GM18861 (cell line): ENCODE measurements at regions not wholly inside any gene's neighbourhood (a gene's known extent, or its start where the extent isn't known, plus 50 kb on each side); places are given as distances from the start of the nearest gene placed in this dataset.

Source experiments
- ATAC-seq: cut with Tn5 transposase; IDR thresholded peaks from one replicate; pipeline ENCODE4 v1.9.1; 2021; ENCODE audit not compliant: unreplicated experiment

GRCh38 chr18:10374195-10374594 lies 80.2 kb upstream of the APCDD1 start:
- ATAC-seq, result no peak

GRCh38 chr18:10374636-10375293 lies 79.7 kb upstream of the APCDD1 start:
- no peak for ATAC-seq

GRCh38 chr18:10376731-10377130 lies 77.7 kb upstream of the APCDD1 start:
- ATAC-seq, result no peak

- no peak for ATAC-seq
Observed at GRCh38 chr18:10377956-10378355, 76.5 kb upstream of the APCDD1 start.

- no peak for ATAC-seq
Observed at GRCh38 chr18:10378688-10379420, 75.6 kb upstream of the APCDD1 start.

- ATAC-seq, result no peak
Observed at GRCh38 chr18:10379522-10379921, 74.9 kb upstream of the APCDD1 start.

GRCh38 chr18:10381516-10381915 lies 72.9 kb upstream of the APCDD1 start:
- ATAC-seq, result no peak

GRCh38 chr18:10381951-10382350 lies 72.5 kb upstream of the APCDD1 start:
- ATAC-seq, result no peak

GRCh38 chr18:10386049-10386448 lies 68.4 kb upstream of the APCDD1 start:
- no peak for ATAC-seq

GRCh38 chr18:10386956-10387355 lies 67.5 kb upstream of the APCDD1 start:
- no peak for ATAC-seq

GRCh38 chr18:10387399-10387798 lies 67.0 kb upstream of the APCDD1 start:
- no peak for ATAC-seq

GRCh38 chr18:10388373-10388772 lies 66.1 kb upstream of the APCDD1 start:
- no peak for ATAC-seq

- ATAC-seq, result peak; percentile 77
Observed at GRCh38 chr18:10391506-10391905, 62.9 kb upstream of the APCDD1 start.

- ATAC-seq, result no peak
Observed at GRCh38 chr18:10397004-10397403, 57.4 kb upstream of the APCDD1 start.

GRCh38 chr18:10398571-10398970 lies 55.9 kb upstream of the APCDD1 start:
- ATAC-seq, result no peak

- no peak for ATAC-seq
Observed at GRCh38 chr18:10399465-10399864, 55.0 kb upstream of the APCDD1 start.

- ATAC-seq, result no peak
Observed at GRCh38 chr18:10400534-10401307, 53.7 kb upstream of the APCDD1 start.

GRCh38 chr18:10401521-10401920 lies 52.9 kb upstream of the APCDD1 start:
- no peak for ATAC-seq

- ATAC-seq, result no peak
Observed at GRCh38 chr18:10401930-10402329, 52.5 kb upstream of the APCDD1 start.

GRCh38 chr18:10402871-10403559 lies 51.4 kb upstream of the APCDD1 start:
- ATAC-seq, result no peak

- no peak for ATAC-seq
Observed at GRCh38 chr18:10403708-10404107, 50.7 kb upstream of the APCDD1 start.
